Progenitor cell of endocrine pancreas (in vitro differentiated cells): ENCODE measurements at regions not wholly inside any gene's neighbourhood (a gene's known extent, or its start where the extent isn't known, plus 50 kb on each side); places are given as distances from the start of the nearest gene placed in this dataset.

Source experiments
- DNase-seq: peaks from one replicate; pipeline ENCODE4 v3.0.0; 2021; ENCODE audit warnings: low spot score; ENCODE audit not compliant: unreplicated experiment
- H3K27ac Mint-ChIP-seq: 2 replicates; pipeline ENCODE4 v1.8.0; 2021; ENCODE audit warnings: mild to moderate bottlenecking, moderate library complexity, mixed read lengths
- H3K27me3 Mint-ChIP-seq: 2 replicates; pipeline ENCODE4 v1.8.0; 2021; ENCODE audit warnings: mixed read lengths
- H3K36me3 Mint-ChIP-seq: 2 replicates; pipeline ENCODE4 v1.8.0; 2022; ENCODE audit warnings: mixed read lengths; ENCODE audit not compliant: insufficient read depth
- H3K4me1 Mint-ChIP-seq: 2 replicates; pipeline ENCODE4 v1.8.0; 2021; ENCODE audit warnings: low read depth, mixed read lengths
- H3K4me3 Mint-ChIP-seq: 2 replicates; pipeline ENCODE4 v1.8.0; 2021; ENCODE audit warnings: low read depth, mild to moderate bottlenecking, moderate library complexity, mixed read lengths
- H3K9me3 Mint-ChIP-seq: 2 replicates; pipeline ENCODE4 v1.8.0; 2021; ENCODE audit warnings: low read depth, mixed read lengths
- CTCF ChIP-seq: fragments of 200-600 bp; sonication (generic); IDR thresholded peaks from one replicate; pipeline ENCODE4 v1.5.0; 2021; ENCODE audit warnings: antibody characterized with exemption, mild to moderate bottlenecking; ENCODE audit not compliant: unreplicated experiment

- no peaks in the 10 kb centered on the region for H3K27me3 Mint-ChIP-seq
- DNase-seq: no peak
- peaks cover 9% of the 10 kb centered on the region for H3K4me1 Mint-ChIP-seq
- no peak for TF ChIP-seq CTCF
- no peaks in the 10 kb centered on the region for H3K9me3 Mint-ChIP-seq
- H3K36me3 Mint-ChIP-seq: no peaks in the 10 kb centered on the region
- no peak overlapping the region for H3K4me3 Mint-ChIP-seq
- H3K27ac Mint-ChIP-seq: no peak overlapping the region
Observed at GRCh38 chr3:110795163-110795562, 276.5 kb upstream of the NECTIN3 start.

GRCh38 chr3:110799271-110799670, 272.3 kb upstream of the NECTIN3 start:
- no peak for DNase-seq
- Mint-ChIP-seq H3K9me3 (peaks cover 3% of the 10 kb centered on the region), H3K36me3 (no peaks in the 10 kb centered on the region), H3K4me3 (no peak overlapping the region), H3K4me1 (peaks cover 2% of the 10 kb centered on the region), H3K27ac (no peak overlapping the region), H3K27me3 (no peaks in the 10 kb centered on the region)
- no peak for TF ChIP-seq CTCF

- H3K27me3 Mint-ChIP-seq: no peaks in the 10 kb centered on the region
- no peak overlapping the region for H3K27ac Mint-ChIP-seq
- no peaks in the 10 kb centered on the region for H3K36me3 Mint-ChIP-seq
- H3K9me3 Mint-ChIP-seq: peaks cover 3% of the 10 kb centered on the region
- no peak for DNase-seq
- H3K4me3 Mint-ChIP-seq: no peak overlapping the region
- H3K4me1 Mint-ChIP-seq: peaks cover 6% of the 10 kb centered on the region
- TF ChIP-seq CTCF: no peak
Observed at GRCh38 chr3:110804856-110805255, 266.8 kb upstream of the NECTIN3 start.

GRCh38 chr3:110806924-110807323, 264.7 kb upstream of the NECTIN3 start:
- Mint-ChIP-seq H3K4me3 (no peak overlapping the region), H3K4me1 (peaks cover 18% of the 10 kb centered on the region), H3K27me3 (no peaks in the 10 kb centered on the region), H3K36me3 (no peaks in the 10 kb centered on the region), H3K9me3 (peaks cover 3% of the 10 kb centered on the region), H3K27ac (no peak overlapping the region)
- TF ChIP-seq CTCF: no peak
- DNase-seq: no peak

GRCh38 chr3:110808630-110809029, 263.0 kb upstream of the NECTIN3 start:
- no peaks in the 10 kb centered on the region for H3K9me3 Mint-ChIP-seq
- peaks cover 30% of the 10 kb centered on the region for H3K4me1 Mint-ChIP-seq
- no peak for DNase-seq
- TF ChIP-seq CTCF: no peak
- H3K27me3 Mint-ChIP-seq: no peaks in the 10 kb centered on the region
- H3K36me3 Mint-ChIP-seq: no peaks in the 10 kb centered on the region
- no peak overlapping the region for H3K27ac Mint-ChIP-seq
- H3K4me3 Mint-ChIP-seq: no peak overlapping the region
